A673 (cell line): ENCODE measurements at regions not wholly inside any gene's neighbourhood (a gene's known extent, or its start where the extent isn't known, plus 50 kb on each side); places are given as distances from the start of the nearest gene placed in this dataset.

Experiments
- CTCF ChIP-seq: fragments of 300-800, 200-600 bp; sonication (generic); conservative IDR thresholded peaks from 2 replicates; pipeline ENCODE4 v1.5.1; 2017; ENCODE audit warnings: low read depth, mild to moderate bottlenecking, antibody characterized with exemption, low read length, moderate library complexity, mixed read lengths
- EZH2 ChIP-seq: fragments of 200-600 bp; sonication (generic); IDR thresholded peaks from 2 replicates; pipeline ENCODE4 v1.6.1; 2017; ENCODE audit warnings: borderline replicate concordance, low read depth, mild to moderate bottlenecking, mixed read lengths, antibody characterized with exemption, low read length; ENCODE audit not compliant: poor library complexity, severe bottlenecking

- TF ChIP-seq CTCF, result no peak
- peak; percentile 51 for TF ChIP-seq EZH2
Observed at GRCh38 chr17:79557276-79558090, 53.4 kb downstream of the RBFOX3 start.
